Vagina (tissue), 2 donors: ENCODE measurements at regions not wholly inside any gene's neighbourhood (a gene's known extent, or its start where the extent isn't known, plus 50 kb on each side); places are given as distances from the start of the nearest gene placed in this dataset.

ENCODE experiments used
- DNase-seq, 2 donors: peaks; one replicate each; pipeline ENCODE4 v3.0.0-alpha.2; 2017; ENCODE audit errors: extremely low spot score in 2 of 2
- H3K27ac ChIP-seq: fragments of 200-600 bp; sonication (generic); one replicate; pipeline ENCODE4 v1.5.1; 2019
- H3K27me3 ChIP-seq: fragments of 200-600 bp; sonication (generic); one replicate; pipeline ENCODE4 v1.5.1; 2019
- H3K36me3 ChIP-seq, 2 donors: fragments of 200-600 bp; sonication (generic); one replicate each; pipeline ENCODE4 v1.5.1; 2017 to 2019
- H3K4me1 ChIP-seq: fragments of 200-600 bp; sonication (generic); one replicate; pipeline ENCODE4 v1.5.1; 2019
- H3K4me3 ChIP-seq, 2 donors: fragments of 200-600 bp; sonication (generic); 1 replicate in 1 of 2; 2 replicates in 1 of 2; pipeline ENCODE4 v1.5.1; 2016 to 2019
- H3K9me3 ChIP-seq: fragments of 200-600 bp; sonication (generic); one replicate; pipeline ENCODE4 v1.5.1; 2019
- POLR2A ChIP-seq, 2 donors: fragments of 450-650 bp; IDR thresholded peaks; one replicate each; pipeline ENCODE4 v1.6.1; 2017; ENCODE audit warnings: antibody characterized with exemption in 2 of 2, mild to moderate bottlenecking in 2 of 2, moderate library complexity in 2 of 2
- POLR2AphosphoS5 ChIP-seq, 2 donors: sonication (generic); formaldehyde crosslinking; IDR thresholded peaks; one replicate each; pipeline ENCODE4 v1.9.0; 2017; ENCODE audit warnings: antibody characterized with exemption in 2 of 2, mild to moderate bottlenecking in 2 of 2, low read depth in 1 of 2; ENCODE audit not compliant: insufficient read depth in 1 of 2
- intact Hi-C: fragments of 100-400 bp; cut with DNase I; formaldehyde crosslinking; loops from one replicate; pipeline ENCODE4 v1.15.1; 2023
- TF ChIP-seq, protein P1 (sequence below), 3 experiments: fragments of 450-650 bp in 2 of 3; fragments of 200-600 bp in 1 of 3; sonication (generic) in 1 of 3; IDR thresholded peaks; one replicate each; pipeline ENCODE4 v1.5.1; 2017 to 2019; ENCODE audit warnings: antibody characterized with exemption in 3 of 3, mild to moderate bottlenecking in 2 of 3, moderate library complexity in 2 of 3

DNA sequence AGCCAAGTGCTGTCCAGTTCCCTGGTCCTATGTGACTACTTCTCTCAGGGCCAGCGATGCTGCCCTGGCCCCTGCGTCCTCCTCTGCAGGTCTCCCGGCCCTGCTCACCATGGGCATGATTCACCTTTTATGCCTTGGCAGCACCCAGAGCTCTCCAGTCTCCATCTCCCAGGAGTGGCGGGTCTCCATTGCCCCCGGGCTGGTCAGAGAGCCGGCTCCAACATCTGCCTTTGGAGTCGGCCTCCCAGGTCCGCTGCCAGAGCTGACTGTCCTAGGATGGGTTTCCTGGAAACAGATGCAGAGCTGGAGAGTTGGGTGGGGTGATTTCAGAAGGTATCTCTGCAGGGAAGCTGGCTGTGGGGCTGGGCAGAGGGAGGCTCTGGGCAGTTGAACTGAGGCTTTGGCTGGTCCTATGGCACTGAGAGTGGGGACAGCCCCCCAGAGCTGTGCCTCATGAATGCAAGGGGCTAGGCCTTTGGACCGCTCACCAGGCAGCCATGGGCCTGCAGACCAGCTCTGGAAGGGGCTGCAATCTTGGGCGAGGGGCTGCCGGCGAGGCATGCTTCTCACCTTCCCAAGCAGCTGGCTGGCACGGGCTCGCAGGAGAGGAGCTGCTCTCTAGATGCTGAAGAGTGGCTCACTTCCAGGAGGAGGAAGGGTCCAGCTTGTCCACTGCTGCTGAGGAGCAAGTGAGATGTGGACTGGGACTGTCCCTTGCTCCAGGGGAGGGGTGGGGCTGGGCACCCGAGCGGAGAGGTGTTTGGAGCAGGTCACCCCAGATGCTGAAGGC, 59.8 kb upstream of the HS6ST1 start:
- intact Hi-C loops, result no loop called here
- no peak for DNase-seq
- no peaks in the 10 kb centered on the region for H3K36me3 ChIP-seq
- H3K27ac ChIP-seq, result peak overlapping the region; percentile 74
- peaks cover 82% of the 10 kb centered on the region for H3K4me1 ChIP-seq
- no peaks in the 10 kb centered on the region for H3K27me3 ChIP-seq
- TF ChIP-seq, protein P1, sequence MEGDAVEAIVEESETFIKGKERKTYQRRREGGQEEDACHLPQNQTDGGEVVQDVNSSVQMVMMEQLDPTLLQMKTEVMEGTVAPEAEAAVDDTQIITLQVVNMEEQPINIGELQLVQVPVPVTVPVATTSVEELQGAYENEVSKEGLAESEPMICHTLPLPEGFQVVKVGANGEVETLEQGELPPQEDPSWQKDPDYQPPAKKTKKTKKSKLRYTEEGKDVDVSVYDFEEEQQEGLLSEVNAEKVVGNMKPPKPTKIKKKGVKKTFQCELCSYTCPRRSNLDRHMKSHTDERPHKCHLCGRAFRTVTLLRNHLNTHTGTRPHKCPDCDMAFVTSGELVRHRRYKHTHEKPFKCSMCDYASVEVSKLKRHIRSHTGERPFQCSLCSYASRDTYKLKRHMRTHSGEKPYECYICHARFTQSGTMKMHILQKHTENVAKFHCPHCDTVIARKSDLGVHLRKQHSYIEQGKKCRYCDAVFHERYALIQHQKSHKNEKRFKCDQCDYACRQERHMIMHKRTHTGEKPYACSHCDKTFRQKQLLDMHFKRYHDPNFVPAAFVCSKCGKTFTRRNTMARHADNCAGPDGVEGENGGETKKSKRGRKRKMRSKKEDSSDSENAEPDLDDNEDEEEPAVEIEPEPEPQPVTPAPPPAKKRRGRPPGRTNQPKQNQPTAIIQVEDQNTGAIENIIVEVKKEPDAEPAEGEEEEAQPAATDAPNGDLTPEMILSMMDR (IDR thresholded peaks at IDR 0.05), result no peak
- TF ChIP-seq POLR2A (IDR thresholded peaks at IDR 0.05) (no peak), POLR2AphosphoS5 (IDR thresholded peaks at IDR 0.05; ENCODE audit: insufficient read depth in 1 of 2, low read depth in 1 of 2) (no peak)
- no peak overlapping the region for H3K4me3 ChIP-seq
- no peaks in the 10 kb centered on the region for H3K9me3 ChIP-seq

DNA sequence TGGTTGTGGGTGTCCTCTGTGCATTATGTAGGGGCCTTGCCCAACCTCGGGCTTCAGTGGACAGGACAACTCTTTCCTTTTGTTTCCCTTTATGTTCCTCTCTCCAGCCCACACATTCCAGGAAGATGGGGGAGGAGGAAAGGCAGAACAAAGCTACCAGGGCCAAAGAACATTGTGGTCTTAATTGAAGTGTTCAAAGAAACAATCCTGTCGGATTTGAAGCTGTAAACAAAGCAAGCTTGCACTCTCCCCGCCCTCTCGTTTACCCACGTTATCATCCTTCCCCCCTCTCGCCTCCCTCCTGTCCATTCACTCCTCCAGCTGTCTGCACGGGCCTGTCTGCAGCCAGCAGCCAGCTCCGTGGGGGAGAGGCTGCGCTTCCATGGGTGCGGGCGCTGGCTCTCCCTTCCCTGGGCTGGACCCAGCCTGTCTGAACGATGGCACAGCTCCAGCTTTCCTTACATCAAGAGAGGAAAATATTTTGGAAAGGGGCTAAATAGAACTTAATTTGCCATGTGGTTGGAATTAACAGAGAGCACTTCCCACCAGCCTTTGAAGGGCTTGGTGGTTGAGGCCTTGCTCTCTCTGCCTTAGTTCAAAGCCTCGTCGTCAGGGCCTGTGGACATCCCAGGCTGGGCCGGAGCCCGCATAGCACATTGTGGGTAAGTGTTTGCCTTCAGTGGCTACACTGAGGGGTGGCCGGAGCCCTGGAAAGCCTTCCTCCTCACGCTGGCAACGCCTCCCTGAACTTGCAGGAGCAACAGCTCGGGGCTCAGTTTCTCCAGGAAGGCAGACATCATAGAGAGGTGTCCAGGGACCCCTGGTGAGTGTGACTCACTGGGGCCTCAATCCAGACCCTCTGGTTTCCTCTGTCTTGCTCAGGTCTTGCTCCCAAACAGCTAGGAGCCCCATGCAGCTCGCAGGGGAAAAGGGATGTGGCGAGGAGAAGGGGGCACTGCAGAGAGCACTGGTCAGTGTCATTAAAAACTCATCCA, 60.6 kb upstream of the HS6ST1 start:
- H3K36me3 ChIP-seq, result no peaks in the 10 kb centered on the region
- H3K9me3 ChIP-seq, result no peaks in the 10 kb centered on the region
- TF ChIP-seq POLR2A (IDR thresholded peaks at IDR 0.05), result no peak
- TF ChIP-seq, protein P1 (IDR thresholded peaks at IDR 0.05), result peak in 1 of 3 experiments; percentile 4
- peak; percentile 58 to 90 for TF ChIP-seq POLR2AphosphoS5 (IDR thresholded peaks at IDR 0.05; ENCODE audit: insufficient read depth in 1 of 2, low read depth in 1 of 2)
- no peaks in the 10 kb centered on the region for H3K27me3 ChIP-seq
- H3K4me1 ChIP-seq, result peaks cover 73% of the 10 kb centered on the region
- H3K4me3 ChIP-seq, result no peak overlapping the region
- peak in 1 of 2 donors; percentile 98 for DNase-seq
- peak overlapping the region; percentile 74 for H3K27ac ChIP-seq
- intact Hi-C loops, result no loop called here

DNA sequence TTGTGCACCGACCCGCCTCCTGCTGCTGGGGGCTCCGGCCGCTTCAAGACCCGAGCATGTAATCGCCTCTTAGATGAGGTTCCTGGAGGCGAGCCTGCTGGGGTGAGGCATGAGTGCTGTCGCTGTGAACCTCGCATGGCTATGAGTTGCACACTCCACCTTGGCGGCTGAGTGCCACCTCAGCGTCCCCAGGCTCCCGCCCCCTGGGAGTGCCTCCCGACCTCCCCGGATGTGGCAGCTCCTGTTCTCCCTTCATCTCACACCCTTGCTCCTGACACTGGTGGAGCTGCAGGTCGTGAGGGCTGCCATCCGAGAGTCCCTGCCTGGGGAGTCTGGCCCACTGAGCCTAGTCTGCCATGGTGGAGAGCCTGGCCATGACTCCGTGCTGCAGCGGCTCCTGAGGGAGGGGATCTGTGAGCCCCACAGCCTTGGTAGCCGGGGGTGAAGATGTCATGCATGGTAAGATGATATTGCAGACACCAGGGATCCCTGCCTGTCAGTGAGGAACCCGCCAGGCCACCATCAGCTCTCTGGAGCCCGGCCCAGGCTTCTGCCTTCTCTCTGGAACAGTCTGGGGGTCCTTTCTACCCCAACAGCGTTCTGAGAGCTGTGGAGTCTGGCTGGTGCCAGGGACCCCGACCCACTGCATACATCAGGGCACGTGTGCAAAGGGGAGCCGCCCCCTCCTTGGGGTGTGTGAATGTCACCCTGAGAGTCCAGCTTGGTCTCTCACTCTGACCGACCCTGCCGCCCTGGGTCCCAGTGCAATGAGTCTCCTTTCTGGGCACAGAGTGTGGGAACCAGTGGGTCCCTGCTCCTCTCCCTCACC, 61.6 kb upstream of the HS6ST1 start:
- Histone ChIP-seq H3K27ac (peak overlapping the region; percentile 74), H3K4me1 (peaks cover 64% of the 10 kb centered on the region), H3K9me3 (no peaks in the 10 kb centered on the region), H3K36me3 (no peaks in the 10 kb centered on the region), H3K27me3 (no peaks in the 10 kb centered on the region), H3K4me3 (no peak overlapping the region)
- DNase-seq, result no peak
- TF ChIP-seq POLR2A (IDR thresholded peaks at IDR 0.05), result no peak
- TF ChIP-seq, protein P1 (IDR thresholded peaks at IDR 0.05), result no peak
- TF ChIP-seq POLR2AphosphoS5 (IDR thresholded peaks at IDR 0.05; ENCODE audit: insufficient read depth in 1 of 2, low read depth in 1 of 2), result no peak
- intact Hi-C loops, result no loop called here

DNA sequence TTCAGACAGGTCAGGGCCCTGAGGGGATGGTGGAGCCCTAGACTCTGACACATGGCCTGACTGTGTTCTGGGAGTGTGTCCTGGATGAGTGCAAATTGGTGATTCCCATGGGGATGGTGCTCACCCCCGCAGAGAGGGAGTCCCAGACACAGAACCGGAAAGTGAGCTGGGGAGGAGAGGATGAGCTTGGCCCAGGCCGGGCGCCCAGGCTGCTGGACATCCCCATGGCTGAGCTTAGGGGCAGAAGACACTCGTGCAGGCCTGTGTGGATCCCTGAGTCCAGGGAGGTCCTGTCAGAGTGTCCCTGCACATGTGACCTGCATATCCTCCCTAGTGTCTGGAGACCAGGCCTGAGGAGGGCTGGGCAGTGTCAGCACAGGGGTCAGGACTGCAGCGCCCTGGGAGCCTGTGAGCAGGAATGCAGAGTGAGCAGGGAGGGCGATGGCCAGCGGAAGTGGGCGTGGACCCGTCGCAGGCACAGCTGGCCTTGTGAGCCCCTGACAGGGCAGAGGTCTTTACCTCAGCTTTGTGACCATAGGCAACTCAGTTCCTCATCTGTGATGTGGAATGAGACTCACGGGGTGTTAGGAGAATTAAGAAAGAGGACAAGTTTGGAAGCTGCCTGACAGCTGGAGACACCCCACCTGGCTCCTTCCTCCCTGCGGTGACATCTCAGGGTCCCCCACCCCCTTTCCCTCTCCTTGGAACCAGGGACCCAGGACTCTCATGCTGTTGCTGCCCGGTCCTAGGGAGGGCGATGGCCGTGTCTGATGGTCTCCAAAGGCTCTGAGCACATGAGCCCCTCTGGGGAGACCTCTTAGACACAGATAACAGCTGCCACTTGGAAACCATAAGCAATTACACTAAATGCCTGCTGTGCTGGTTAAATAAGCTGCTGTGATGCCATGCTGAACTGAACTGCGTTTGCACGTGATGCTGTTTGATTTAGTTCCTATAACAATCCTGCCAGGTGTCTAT, 62.6 kb upstream of the HS6ST1 start:
- DNase-seq, result no peak
- TF ChIP-seq, protein P1 (IDR thresholded peaks at IDR 0.05), result no peak
- no peak for TF ChIP-seq POLR2AphosphoS5 (IDR thresholded peaks at IDR 0.05; ENCODE audit: insufficient read depth in 1 of 2, low read depth in 1 of 2)
- TF ChIP-seq POLR2A (IDR thresholded peaks at IDR 0.05), result no peak
- H3K27ac ChIP-seq, result peak overlapping the region; percentile 74
- H3K36me3 ChIP-seq, result no peaks in the 10 kb centered on the region
- no peak overlapping the region for H3K4me3 ChIP-seq
- H3K4me1 ChIP-seq, result peaks cover 54% of the 10 kb centered on the region
- no peaks in the 10 kb centered on the region for H3K27me3 ChIP-seq
- no peaks in the 10 kb centered on the region for H3K9me3 ChIP-seq
- intact Hi-C loops, result no loop called here
